ENCODE measurements at regions not wholly inside any gene's neighbourhood (a gene's known extent, or its start where the extent isn't known, plus 50 kb on each side); places are given as distances from the start of the nearest gene placed in this dataset.
"Not testable (repeated sequence)": the region's sequence is repeated elsewhere in the genome, so short reads cannot be mapped to it uniquely, and the experiment has no call there.

- H3K27me3 ChIP-seq, result peaks cover 11% of the 10 kb centered on the region
- not testable (repeated sequence) for H3K9me3 ChIP-seq, ATAC-seq, H3K27ac ChIP-seq, H3K4me1 ChIP-seq, H3K36me3 ChIP-seq, H3K4me3 ChIP-seq
- 83% methylated on average over 2 of the region's 13 CpGs; no CpG with 5 or more reads in 1 of the 2 donors for WGBS, 2 donors (ENCODE audit: low coverage in 1 of 2)
- peak in 1 of 4 experiments; percentile 39 for TF ChIP-seq CTCF (IDR thresholded peaks at IDR 0.05)
Observed at GRCh38 chr15:77875066-77875721, 202.3 kb downstream of the TBC1D2B start.

- WGBS, 2 donors (ENCODE audit: low coverage in 1 of 2), result 94% methylated on average over 3 of the region's 4 CpGs; no CpG with 5 or more reads in 1 of the 2 donors
- H3K27me3 ChIP-seq, result peaks cover 17% of the 10 kb centered on the region
- no peaks in the 10 kb centered on the region for H3K36me3 ChIP-seq
- ATAC-seq, result no peak
- no peaks in the 10 kb centered on the region for H3K4me1 ChIP-seq
- H3K9me3 ChIP-seq, result no peaks in the 10 kb centered on the region
- no peak overlapping the region for H3K27ac ChIP-seq
- no peak overlapping the region for H3K4me3 ChIP-seq
- TF ChIP-seq POLR2AphosphoS5 (IDR thresholded peaks at IDR 0.05) (no peak), CTCF (IDR thresholded peaks at IDR 0.05) (no peak), EP300 (IDR thresholded peaks at IDR 0.05) (no peak), POLR2A (IDR thresholded peaks at IDR 0.05) (no peak)
Observed at GRCh38 chr15:77874063-77874462, 203.4 kb downstream of the TBC1D2B start.

GRCh38 chr15:77872521-77873425, 204.7 kb downstream of the TBC1D2B start:
- ATAC-seq, H3K9me3 ChIP-seq, H3K4me3 ChIP-seq, H3K36me3 ChIP-seq, H3K27ac ChIP-seq, H3K4me1 ChIP-seq: not testable (repeated sequence)
- peaks cover 20% of the 10 kb centered on the region for H3K27me3 ChIP-seq
- WGBS, 2 donors (ENCODE audit: low coverage in 1 of 2), result 73 to 84% methylated on average over 7 to 9 of the region's 18 CpGs

- H3K36me3 ChIP-seq, result no peaks in the 10 kb centered on the region
- ATAC-seq, result no peak
- WGBS, 2 donors (ENCODE audit: low coverage in 1 of 2), result 78% methylated on average over 4 of the region's 11 CpGs; no CpG with 5 or more reads in 1 of the 2 donors
Observed at GRCh38 chr15:77871852-77872371, 205.6 kb downstream of the TBC1D2B start.

More at GRCh38 chr15:77871852-77872371, 205.6 kb downstream of the TBC1D2B start:
- Histone ChIP-seq H3K27me3 (peaks cover 20% of the 10 kb centered on the region), H3K9me3 (no peaks in the 10 kb centered on the region), H3K4me1 (no peaks in the 10 kb centered on the region), H3K27ac (no peak overlapping the region), H3K4me3 (no peak overlapping the region)
- TF ChIP-seq CTCF (IDR thresholded peaks at IDR 0.05) (no peak), POLR2AphosphoS5 (IDR thresholded peaks at IDR 0.05) (no peak), POLR2A (IDR thresholded peaks at IDR 0.05) (no peak), EP300 (IDR thresholded peaks at IDR 0.05) (no peak)
